HG03558 (cell line): ENCODE measurements at regions not wholly inside any gene's neighbourhood (a gene's known extent, or its start where the extent isn't known, plus 50 kb on each side); places are given as distances from the start of the nearest gene placed in this dataset.

Experiments used
- ATAC-seq: cut with Tn5 transposase; IDR thresholded peaks from one replicate; pipeline ENCODE4 v1.9.1; 2021; ENCODE audit warnings: moderate number of reproducible peaks; ENCODE audit not compliant: unreplicated experiment; ENCODE audit errors: extremely low read depth

DNA sequence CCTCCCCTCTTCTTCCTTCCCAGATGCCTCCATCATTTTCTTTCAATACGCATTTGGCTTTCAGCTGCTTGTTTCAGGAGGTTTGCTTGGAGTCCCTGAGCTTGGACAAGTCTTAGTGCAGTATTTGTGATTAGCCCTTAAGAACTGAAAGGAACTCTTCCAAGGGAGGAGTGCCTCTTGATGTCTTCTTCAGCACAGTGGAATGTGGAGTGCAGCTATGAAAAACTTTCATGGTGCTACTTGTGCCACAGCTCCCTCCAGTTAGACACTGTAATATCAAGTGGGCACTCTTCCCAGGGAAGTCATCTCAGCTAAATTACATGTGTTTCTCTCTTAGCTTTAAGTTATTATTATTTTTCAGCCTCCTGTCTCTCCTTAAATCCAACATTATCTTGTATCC is 173.1 kb downstream of the NECTIN3 start:
- ATAC-seq, result no peak

DNA sequence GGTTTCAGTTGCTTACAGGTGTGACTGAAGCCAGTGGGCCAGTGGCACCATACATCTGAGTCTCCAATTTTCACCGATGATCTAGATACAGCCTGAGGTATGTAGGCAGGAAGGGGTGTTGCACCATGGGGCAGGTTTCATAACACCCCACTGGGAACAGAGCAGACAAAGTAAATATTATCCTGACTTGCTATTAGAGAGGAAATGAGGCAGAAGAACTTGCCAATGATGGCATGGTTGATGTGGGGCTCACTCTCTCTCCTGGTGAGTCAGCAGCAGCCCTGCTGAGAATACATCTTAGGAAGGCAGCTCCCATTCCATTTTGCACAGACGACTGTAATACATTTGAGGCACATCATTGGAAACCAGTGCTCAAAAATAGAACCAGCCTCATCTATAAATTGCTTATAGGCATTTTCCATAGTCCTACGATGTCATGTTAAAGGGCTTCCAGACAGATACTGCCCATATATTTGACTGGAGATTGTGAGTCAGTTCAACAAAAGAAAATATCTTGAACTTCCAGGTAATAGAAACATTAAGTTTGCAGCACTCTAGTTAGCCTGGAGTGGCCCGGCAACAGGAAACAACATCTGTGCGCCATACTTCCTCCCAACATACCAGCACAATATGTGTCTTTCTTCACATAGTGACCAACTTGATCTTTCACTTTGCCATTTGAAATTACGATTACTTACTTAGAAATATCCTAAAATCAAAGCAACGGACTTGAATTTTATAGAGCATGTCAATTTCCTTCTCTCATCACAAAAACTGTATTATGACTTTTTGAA is 175.5 kb downstream of the NECTIN3 start:
- no peak for ATAC-seq

DNA sequence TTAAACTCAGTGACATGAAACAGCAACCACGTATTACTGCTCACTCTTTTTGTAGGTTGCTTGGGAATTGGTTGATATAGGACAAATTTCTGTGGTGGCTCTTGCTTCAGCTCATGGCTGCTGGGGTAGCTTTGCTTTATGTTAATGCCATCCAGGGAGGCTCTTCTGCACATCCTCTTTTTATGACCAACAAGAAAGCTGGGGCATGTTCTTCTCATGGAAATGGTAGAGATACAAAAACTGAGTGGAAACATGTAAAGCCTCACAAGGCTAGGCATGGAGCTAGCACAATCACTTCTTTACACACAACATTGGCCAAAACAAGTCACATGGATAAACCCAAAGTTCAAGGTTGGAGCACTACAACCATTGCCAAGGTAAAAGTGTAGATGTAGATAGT is 176.8 kb downstream of the NECTIN3 start:
- ATAC-seq, result no peak

DNA sequence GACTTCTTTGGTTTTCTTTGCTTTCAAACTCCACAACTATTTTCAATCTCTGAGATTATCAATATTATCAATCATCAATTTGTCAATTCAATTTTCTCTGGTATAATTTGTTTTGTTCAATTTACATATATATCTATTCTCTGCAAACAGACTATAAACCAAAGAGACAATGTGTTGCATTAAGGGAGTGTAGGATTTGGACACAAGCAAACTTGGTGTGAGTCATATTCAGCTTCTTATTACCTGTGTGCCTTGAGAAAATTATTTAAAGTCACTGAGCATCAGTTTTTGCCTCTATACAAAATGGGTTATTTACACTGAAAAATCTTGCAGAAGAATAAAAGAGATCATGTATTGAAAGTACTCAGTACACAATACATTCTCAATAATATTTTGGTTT is 177.8 kb downstream of the NECTIN3 start:
- no peak for ATAC-seq

DNA sequence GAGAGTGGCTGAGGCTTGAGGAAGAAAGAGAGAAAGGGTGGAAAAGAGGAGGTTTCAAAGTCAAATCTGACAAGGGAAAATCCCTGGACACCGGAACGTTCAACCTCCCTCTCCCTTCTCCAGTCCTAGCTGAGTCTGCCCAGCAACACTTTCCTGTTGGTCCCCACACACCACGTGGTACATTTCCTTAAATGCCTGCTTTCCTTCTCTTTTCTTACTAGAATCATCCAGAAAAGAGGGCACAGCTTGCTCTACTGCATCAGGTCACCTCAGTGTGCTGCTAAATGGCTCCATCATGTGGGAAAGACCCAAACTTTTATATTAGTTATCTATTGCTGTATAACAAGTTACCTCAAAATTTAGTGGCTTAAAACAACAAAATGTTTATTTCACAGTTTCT is 181.2 kb downstream of the NECTIN3 start:
- no peak for ATAC-seq

DNA sequence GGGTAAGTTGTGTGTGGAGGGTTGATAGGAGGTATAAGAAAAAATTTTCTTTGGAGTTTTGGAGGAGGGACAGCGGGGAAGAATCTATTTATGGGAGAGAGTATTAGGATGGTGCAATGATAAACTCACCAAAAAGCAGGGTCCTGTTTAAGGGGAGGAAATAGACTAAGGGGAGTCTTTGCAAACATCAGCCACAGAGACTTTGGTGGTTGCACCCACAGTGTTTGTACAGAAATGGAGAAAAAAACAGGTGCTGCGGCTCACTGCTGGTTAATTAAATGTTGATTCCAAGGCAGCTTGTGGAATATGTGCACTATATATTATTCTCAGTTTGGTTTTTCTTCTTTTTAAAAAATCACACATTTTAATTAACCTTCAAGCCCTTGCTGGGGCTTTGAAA is 182.1 kb downstream of the NECTIN3 start:
- no peak for ATAC-seq

DNA sequence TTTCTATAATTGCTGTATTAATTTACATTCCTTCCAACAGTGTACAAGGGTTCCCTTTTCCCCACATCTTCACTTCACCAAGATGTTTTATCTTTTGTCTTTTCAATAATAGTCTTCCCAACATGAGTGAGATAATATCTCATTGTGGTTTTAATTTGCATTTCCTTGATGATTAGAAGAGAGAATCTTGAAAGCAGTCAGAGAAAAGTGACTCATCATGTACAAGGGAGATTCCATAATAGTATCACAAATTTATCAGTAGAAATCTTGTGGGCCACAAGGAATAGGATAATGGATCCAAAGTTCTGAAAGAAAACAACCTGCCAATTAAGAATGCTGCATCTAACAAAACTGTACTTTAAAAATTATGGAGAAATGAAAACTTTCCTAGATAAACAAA is 189.3 kb downstream of the NECTIN3 start:
- ATAC-seq, result no peak

DNA sequence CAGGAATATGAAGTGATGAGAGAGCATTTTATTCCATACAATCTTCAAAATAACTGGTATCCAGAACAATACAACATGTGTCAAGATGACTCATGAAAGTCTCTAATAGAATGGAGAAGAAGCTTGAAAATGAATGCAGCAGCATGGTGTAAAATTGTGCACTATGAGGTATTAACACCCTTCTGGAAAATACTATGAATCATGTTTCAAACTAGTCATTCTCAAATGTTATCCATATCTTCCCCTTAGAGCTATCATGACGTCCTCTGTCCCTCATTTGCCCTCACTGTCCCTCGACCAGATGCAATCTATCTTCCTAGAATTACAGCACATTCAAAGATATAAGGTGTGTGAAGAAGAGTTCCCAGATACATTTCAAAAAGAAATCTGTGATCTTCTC is 198.2 kb downstream of the NECTIN3 start:
- no peak for ATAC-seq

DNA sequence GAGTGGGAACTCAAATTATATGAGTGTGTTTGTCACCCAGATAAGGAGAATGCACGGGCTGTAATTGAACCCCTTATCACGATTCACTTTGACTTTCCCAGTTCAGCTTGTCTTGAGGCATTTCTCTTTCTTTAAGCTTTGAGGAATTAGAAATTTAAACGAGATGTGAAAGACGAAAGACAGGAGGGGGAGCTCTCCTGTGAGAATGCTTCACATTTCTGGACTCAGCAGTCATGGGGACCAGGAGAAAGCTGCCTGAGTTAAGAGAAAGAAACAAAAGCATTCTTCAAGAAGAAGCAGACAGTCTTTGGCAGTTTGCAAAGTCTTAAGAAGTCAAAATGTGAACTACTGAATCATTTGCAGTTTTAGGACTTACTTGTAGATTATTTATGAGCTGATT is 205.6 kb downstream of the NECTIN3 start:
- ATAC-seq, result no peak

DNA sequence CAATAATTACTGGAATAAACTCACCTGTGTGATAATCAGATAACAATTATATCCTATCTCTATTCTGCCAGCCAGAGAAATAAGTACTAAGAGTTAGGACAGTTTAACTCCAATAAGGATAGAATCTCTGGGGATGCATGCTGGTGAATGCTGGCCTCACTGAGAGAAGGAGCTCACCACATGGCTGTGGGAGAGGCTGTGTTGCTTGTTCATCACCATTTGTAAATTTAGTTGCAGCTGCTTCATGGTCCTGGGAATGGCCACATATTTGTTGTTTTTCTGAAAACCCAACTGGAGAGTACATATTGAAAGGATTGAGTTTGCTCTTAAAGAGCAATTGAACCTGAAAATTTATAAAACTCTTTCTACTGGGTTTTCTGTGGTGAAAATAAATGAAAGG is 207.3 kb downstream of the NECTIN3 start:
- no peak for ATAC-seq

DNA sequence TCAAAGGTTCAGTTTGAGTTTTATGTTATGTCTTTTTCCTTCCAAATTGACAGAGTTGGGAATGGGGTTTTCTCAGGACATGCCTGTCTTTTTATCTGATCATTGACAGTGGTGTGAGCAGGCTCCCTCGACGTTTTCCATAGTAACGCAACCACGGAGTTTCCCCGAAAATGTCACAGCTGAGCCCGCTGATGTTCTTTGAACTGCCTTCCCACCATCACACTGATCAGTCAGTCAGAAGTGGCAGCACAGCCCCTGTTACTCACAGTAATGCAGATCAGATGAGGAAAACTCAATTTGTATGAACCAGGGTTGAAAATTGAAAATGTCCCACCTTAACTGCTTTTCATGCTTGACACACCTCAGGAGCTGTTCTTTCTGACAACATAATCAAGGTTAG is 210.4 kb downstream of the NECTIN3 start:
- no peak for ATAC-seq

DNA sequence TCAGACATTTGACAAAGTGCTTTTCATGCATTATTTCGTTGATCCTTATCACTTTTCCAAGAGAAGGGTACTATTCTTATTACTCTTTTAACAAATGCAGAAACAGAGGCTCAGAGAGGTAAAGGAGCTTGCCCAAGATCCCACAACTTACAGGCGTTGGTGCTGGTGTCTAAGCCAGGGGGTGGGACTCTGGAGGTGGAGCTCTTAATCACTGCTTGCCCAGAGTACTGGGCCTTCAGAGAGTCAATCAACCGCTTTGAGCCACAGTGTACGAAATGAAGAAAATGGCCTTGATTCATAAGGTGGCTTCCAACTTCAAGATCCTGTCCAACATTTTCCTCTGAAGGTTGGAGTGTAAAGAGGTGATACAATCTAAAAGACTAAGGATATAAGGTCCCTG is 211.5 kb downstream of the NECTIN3 start:
- no peak for ATAC-seq

DNA sequence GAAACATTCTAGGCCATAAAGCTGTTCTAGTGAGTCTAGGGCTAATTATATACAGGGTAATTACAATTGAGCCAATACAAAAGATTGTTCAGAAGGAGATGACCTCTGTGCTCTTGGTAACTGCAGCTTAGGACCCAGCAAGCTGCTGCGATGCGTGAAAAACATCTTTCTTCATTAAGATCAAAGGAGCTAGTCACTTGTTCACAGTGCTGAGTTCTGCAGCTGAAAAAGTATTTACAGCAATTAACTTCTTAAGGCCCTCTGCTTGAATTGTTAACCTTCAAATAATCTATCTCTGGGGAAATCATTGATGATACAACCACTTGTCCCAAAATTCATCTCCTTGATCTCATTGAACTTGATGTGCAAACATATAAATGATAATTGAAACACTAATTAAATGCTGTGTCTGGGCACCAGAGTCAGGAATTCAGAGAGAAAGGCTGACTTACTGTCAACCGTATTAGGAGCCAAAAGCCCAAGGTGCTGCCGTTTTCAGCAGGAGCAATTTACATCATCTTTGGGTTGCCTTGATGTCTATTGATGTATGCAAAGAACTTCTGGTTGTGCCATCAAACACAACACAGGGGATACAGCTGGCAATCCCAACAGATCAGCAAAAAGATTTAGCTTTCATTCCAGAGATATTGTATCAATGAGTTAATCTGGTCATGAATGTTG is 213.0 kb downstream of the NECTIN3 start:
- ATAC-seq, result no peak

DNA sequence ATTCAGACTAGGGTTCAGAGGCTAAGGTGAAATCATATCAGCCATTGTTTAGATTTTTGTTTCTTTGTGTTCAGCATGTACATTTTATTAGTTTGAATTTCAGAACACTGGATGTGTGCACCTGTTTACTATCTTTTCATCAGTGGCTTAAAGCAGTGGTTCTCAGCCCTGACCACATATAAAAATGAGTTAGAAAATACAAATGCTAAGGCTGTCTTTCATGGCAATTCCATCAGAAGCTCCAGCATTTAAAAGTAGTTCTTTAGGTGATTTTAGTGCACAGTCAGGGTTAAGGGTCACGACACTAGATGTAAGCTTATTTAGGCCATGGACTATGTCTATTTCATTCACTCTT is 213.5 kb downstream of the NECTIN3 start:
- no peak for ATAC-seq

DNA sequence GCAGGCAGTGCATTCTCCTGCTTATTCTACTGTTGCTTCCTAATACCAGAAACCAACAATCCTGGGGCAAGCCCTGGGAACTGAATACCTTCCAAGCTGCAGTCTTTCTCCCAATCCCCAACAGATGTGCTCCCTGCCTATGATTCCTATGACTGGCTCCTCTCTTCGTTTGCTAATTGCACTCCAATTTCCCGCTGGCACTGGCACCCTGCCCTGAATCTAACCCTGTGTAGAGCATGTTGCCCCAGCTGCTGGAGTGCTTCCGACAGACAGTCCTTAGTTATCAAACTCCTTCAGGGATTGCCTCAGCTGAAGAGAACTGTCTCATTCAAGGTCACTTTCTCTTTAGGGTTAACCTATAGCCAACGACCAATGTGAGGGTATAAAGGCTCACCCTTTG is 214.1 kb downstream of the NECTIN3 start:
- ATAC-seq, result no peak

DNA sequence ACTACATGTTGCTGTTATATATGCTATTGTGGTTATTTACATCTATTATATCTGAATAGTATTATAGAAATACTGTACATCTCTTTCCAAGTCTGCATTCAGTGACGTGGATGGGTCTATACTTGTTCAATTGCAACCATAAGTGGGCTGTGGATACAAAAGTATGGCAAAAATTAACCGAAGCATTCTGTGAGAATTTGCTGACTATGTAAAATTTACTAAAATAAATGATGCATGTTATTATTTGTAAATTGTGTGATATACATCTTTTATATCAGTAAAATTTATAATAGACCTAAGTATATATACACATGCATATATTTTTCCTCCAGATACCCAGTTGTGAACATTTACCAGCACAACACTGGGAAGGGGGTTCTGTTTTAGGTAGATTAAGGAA is 215.1 kb downstream of the NECTIN3 start:
- ATAC-seq, result no peak

DNA sequence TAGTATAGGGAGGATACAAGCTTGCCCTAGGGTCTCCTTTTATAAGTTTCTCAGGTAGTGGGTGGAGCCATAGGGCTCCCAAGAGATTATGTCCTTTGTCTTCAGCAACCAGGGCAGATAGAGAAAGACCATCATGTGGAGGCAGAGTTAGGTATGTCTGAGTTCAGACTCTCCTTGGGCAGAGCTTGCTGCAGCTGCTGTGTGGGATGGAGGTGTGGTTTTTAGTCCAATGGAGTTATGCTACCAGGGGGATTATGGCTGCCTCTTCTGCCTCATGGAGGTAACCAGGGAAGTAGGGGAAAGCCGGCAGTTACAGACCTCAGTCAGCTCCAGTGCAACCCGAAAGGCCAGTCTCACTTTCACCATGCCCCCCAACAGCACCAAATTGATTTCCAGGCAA is 220.5 kb downstream of the NECTIN3 start:
- no peak for ATAC-seq

DNA sequence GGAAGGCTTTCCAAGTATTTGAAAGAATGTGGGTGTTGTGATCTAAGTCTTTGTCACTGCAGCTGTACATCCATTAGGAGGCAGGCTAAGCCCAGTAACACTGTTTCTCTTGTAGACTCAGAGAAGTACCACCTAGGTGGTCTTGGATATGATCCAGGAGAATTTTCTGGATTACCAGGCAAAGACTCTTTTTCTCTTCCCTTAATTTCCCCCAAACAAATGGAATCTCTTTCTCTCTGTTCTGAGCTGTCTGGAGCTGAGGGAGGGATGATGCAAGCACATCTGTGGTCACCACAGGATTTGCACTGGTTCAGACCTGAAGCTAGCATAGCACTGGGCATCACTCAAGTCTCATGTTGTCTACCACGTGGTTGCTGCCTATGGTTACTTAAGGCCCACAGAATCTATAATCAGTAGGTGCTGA is 227.6 kb downstream of the NECTIN3 start:
- ATAC-seq, result no peak

DNA sequence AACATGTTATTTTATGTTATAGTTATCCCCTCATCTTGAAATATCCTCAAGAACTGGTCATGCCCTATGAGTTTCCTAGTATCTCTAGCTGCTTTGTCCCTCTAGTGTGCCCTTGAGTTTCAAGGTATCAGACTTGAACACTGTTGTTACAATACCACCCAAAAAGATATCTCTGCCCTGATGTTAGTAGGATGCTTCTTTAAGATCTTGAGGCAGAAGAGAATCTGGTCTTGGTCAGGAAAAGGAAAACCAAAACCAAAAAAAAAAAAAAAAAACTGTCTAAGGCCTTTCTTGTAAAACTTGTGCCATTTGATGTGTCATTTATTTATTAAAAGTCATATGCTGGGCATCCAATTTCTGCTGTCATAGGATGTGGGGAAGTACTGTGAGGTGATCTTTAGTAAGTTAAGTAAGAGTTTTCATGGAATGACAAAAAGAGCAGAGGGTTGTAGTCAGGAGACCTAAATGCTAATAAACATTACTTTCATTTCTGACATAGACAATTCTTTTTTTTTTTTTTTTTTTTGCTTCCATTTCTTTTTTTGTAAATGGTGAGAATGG is 229.7 kb downstream of the NECTIN3 start:
- no peak for ATAC-seq

DNA sequence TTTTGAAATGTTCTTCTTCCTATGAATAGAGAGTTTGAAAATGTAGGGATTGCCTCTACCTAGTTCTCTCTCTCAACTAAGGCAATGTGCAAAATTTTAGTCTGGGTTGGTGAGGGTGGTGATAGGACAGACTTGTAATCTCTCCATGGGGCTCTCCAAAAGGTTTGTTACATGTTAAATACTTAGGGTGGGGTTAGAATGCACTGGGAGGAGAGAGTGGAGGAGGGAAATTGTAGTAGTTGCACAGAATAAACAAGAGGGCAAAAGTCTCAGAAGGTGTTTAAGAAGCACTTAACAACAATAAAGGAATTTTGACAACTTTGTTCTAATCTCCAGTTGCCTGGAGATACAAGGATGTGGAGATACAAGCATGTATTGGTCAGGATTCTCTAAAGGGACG is 230.4 kb downstream of the NECTIN3 start:
- ATAC-seq, result no peak

DNA sequence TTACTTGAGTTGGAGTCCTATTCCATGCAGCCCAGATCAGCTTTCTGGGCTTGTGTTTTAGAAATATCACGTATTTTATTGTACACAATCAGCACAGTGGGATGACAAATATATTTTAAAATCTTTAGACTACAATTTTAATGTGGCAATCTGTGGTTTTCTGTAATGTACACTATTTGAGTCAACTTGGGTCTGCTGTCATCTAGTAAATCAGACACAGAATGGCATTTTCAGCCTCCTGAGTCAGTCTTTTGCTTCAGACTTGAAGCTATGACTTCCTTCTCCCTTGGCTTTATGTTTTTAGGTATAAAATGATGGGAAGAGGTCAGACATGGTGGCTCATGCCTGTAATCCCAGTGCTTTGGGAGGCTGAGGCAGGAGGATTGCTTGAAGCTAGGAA is 232.1 kb downstream of the NECTIN3 start:
- no peak for ATAC-seq

DNA sequence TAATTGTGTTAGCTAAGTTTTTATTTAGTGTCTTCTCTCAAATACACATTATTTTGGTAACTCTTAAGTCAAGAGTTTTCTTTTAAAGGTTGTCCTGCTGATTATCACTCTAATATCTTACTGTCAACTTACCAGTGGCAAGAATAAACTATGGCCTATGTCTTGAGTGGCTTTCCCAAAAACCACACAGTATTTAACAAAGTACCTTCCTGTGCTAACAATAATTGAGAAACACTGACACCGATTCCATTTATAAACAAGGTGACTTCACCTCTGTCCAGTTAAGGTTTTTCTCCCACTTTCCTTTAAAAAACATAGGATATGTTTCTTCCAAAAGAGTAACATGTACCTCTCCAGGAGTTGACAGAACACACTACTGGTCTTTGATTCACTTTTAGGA is 234.3 kb upstream of the CD96 start:
- no peak for ATAC-seq
